Panc1 (cell line): ENCODE measurements at regions not wholly inside any gene's neighbourhood (a gene's known extent, or its start where the extent isn't known, plus 50 kb on each side); places are given as distances from the start of the nearest gene placed in this dataset.

Source experiments
- POLR2AphosphoS5 ChIP-seq: IDR thresholded peaks from 2 replicates; pipeline ENCODE4 v1.6.1; 2012; ENCODE audit warnings: mild to moderate bottlenecking, low read depth, low read length, moderate library complexity
- SIN3A ChIP-seq: IDR thresholded peaks from 2 replicates; pipeline ENCODE4 v1.6.1; 2012; ENCODE audit warnings: low read depth, mild to moderate bottlenecking, low read length, moderate library complexity, borderline replicate concordance; ENCODE audit not compliant: insufficient read depth
- TCF7L2 ChIP-seq: IDR thresholded peaks from 2 replicates; pipeline ENCODE4 v1.6.1; 2011; ENCODE audit warnings: mild to moderate bottlenecking, low read depth, low read length, inconsistent platforms
- TF ChIP-seq, protein P1 (sequence below): fragments of 450-650 bp; IDR thresholded peaks from 2 replicates; pipeline ENCODE4 v1.5.1; 2017; ENCODE audit warnings: mild to moderate bottlenecking
- TF ChIP-seq, protein P2 (sequence below), 2 experiments: IDR thresholded peaks; 2 replicates each; pipeline ENCODE4 v1.6.1; 2011 to 2012; ENCODE audit warnings: low read depth in 2 of 2, control low read depth in 1 of 2, low read length in 1 of 2, mild to moderate bottlenecking in 1 of 2, moderate library complexity in 1 of 2; ENCODE audit not compliant: insufficient read depth in 1 of 2

DNA sequence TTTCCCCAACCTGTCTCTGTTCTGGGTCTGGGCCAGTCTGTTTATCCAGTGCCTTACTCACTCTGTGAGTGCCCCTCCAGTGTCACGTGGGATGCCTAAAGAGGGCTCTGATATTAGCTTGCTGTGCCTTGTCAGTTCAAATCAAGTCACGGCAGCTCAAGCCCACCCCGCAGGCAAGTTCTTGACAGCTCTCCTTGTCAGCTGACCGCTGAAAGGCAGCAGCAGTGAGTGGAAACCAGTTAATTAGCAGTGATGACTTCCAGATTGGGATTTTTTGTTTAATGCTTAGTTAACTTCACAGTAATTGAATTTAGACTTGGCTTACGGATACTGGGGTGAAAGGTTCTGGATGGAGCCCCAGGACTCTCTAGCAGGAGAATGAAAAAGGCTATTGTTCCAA lies 210.1 kb downstream of the PSAT1 start:
- TF ChIP-seq, protein P1, sequence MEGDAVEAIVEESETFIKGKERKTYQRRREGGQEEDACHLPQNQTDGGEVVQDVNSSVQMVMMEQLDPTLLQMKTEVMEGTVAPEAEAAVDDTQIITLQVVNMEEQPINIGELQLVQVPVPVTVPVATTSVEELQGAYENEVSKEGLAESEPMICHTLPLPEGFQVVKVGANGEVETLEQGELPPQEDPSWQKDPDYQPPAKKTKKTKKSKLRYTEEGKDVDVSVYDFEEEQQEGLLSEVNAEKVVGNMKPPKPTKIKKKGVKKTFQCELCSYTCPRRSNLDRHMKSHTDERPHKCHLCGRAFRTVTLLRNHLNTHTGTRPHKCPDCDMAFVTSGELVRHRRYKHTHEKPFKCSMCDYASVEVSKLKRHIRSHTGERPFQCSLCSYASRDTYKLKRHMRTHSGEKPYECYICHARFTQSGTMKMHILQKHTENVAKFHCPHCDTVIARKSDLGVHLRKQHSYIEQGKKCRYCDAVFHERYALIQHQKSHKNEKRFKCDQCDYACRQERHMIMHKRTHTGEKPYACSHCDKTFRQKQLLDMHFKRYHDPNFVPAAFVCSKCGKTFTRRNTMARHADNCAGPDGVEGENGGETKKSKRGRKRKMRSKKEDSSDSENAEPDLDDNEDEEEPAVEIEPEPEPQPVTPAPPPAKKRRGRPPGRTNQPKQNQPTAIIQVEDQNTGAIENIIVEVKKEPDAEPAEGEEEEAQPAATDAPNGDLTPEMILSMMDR = no peak
- TF ChIP-seq, protein P2, sequence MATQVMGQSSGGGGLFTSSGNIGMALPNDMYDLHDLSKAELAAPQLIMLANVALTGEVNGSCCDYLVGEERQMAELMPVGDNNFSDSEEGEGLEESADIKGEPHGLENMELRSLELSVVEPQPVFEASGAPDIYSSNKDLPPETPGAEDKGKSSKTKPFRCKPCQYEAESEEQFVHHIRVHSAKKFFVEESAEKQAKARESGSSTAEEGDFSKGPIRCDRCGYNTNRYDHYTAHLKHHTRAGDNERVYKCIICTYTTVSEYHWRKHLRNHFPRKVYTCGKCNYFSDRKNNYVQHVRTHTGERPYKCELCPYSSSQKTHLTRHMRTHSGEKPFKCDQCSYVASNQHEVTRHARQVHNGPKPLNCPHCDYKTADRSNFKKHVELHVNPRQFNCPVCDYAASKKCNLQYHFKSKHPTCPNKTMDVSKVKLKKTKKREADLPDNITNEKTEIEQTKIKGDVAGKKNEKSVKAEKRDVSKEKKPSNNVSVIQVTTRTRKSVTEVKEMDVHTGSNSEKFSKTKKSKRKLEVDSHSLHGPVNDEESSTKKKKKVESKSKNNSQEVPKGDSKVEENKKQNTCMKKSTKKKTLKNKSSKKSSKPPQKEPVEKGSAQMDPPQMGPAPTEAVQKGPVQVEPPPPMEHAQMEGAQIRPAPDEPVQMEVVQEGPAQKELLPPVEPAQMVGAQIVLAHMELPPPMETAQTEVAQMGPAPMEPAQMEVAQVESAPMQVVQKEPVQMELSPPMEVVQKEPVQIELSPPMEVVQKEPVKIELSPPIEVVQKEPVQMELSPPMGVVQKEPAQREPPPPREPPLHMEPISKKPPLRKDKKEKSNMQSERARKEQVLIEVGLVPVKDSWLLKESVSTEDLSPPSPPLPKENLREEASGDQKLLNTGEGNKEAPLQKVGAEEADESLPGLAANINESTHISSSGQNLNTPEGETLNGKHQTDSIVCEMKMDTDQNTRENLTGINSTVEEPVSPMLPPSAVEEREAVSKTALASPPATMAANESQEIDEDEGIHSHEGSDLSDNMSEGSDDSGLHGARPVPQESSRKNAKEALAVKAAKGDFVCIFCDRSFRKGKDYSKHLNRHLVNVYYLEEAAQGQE (IDR thresholded peaks at IDR 0.05; ENCODE audit: insufficient read depth in 1 of 2, low read depth in 2 of 2, low read length in 1 of 2) = no peak
- TF ChIP-seq TCF7L2 = no peak
- no peak for TF ChIP-seq SIN3A
- no peak for TF ChIP-seq POLR2AphosphoS5
